Left cardiac atrium (tissue), 4 donors: ENCODE measurements at regions not wholly inside any gene's neighbourhood (a gene's known extent, or its start where the extent isn't known, plus 50 kb on each side); places are given as distances from the start of the nearest gene placed in this dataset.
"Not testable (repeated sequence)": the region's sequence is repeated elsewhere in the genome, so short reads cannot be mapped to it uniquely, and the experiment has no call there.

ENCODE experiments used
- ATAC-seq, 2 donors: fragments of 200-7000 bp; cut with Tn5 transposase; one replicate each; pipeline ENCODE4 v1.9.1; 2020; ENCODE audit warnings: mild to moderate bottlenecking in 2 of 2, moderate library complexity in 2 of 2
- DNase-seq: peaks from one replicate; pipeline ENCODE4 v3.0.0-alpha.2; 2020
- intact Hi-C, 2 donors: fragments of 100-400 bp; cut with DNase I; formaldehyde crosslinking; loops; one replicate each; pipeline versions ENCODE4 v1.14.1 to v1.15.1; 2022 to 2023
- donor health status: DM: no; HTN: yes; CAD: no.
- donor health status: DM: no; HTN: yes; CAD: no; lungs with severe emphysema.
- donor health status: DM: yes; HTN: yes; CAD: no.
- donor health status: Dilated cardiomyopathy.

DNA sequence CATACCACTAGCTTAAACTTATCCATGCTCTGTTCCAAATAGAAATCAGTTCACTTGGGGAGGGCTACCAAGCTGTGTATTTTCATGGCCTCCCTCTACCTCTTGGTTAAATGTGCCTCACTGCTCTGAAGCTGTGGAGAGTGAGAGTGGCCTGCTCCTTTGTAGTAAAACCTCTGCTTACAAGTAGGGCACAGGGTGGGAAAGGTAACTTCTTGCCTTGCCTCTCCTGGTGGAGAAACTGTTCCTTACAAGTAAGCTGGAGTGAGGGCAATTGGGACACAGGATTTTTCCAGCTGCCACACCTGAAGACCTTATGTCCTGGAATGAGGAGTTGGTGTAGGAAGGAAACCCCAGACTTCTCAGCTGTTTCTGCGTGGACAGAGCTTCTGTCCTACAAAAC, 128.8 kb upstream of the SPATA31A7 start:
- DNase-seq, ATAC-seq, intact Hi-C loops: not testable (repeated sequence)

DNA sequence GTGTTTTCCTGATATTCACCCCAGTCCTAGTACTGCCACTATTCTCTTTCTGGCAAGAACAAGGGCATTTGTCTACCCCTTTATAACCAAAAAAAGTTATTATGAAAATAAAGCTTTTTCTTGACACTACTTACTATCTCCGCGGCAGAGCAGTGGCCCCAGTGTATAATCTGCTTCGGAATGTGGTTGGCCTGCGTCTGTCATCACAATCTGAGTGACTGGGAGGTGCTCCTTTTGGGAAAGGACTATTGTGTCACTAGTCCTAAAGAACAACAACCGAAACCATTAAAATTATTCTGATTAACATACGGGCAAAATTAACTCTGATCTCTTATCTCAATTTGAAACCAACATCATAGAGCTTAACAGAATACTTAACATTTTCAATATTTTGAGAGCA, 117.0 kb upstream of the SPATA31A7 start:
- DNase-seq, intact Hi-C loops: not testable (repeated sequence)
- peak; percentile 53 to 67 for ATAC-seq

DNA sequence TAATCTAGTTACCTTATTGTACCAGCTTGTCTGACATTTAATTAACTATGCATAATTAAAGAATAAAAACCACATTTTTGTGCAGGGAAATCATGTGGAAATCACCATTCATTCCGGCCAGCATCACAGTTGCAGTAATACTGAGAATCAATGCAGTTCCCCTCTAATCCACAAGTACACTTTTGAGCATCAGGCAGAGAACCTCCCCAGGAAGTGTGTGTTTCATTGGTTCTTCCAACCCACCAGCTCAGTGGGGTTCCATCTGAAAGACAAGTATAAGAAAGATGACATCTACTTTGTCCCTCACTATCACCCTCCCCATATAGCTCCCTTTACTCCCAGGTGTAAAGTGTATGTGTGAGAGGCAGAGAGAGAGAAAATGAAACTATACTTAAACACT, 108.1 kb upstream of the SPATA31A7 start:
- ATAC-seq, intact Hi-C loops, DNase-seq: not testable (repeated sequence)

DNA sequence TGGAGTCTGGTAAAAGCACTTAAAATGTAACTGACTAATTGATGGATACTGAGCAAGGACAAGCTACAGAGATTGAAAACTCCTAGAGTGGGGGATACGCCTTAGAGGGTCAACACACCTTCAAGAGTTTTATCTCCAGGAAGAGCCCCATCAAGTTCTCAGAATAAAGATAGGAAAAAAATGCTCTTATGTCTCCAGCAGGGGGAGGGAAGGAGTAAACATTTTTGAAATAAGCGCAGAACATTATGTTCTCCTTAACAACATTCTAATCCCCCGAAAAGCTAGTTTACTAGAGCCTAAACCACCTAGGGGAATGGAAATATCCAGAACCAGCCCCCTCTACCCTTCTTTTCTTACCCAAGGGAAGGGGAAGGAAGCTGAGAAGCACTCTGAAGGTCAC, 104.4 kb upstream of the SPATA31A7 start:
- ATAC-seq, DNase-seq, intact Hi-C loops: not testable (repeated sequence)

DNA sequence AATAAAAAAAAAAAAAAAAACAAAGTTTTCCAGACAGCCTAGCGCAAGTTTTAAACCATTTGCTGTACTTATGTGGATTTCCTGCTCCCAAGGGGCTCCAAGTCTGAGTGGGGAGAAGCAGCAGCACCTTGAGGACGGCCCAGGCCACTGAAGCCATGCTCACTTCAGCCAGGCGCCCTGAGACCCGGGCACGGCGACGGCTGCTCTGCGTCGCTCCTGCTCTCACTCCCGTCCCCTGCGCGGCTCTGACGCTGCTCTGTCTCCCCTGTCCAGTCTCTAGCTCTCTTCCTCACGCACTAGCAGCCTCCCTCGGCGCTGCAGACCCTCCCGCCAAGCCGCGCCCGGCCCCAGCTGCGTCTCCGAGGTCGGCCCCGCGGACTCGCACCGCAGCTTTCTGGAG, 67.4 kb upstream of the SPATA31A7 start:
- intact Hi-C loops, DNase-seq: not testable (repeated sequence)

More for the DNA sequence above, 67.4 kb upstream of the SPATA31A7 start:
- not testable (repeated sequence) for ATAC-seq
